Lower leg skin (tissue), 3 donors: ENCODE measurements at regions not wholly inside any gene's neighbourhood (a gene's known extent, or its start where the extent isn't known, plus 50 kb on each side); places are given as distances from the start of the nearest gene placed in this dataset.

Source experiments
- POLR2A ChIP-seq, 2 donors: fragments of 450-650 bp; IDR thresholded peaks; one replicate each; pipeline ENCODE4 v1.6.1; 2016 to 2017; ENCODE audit warnings: antibody characterized with exemption in 2 of 2, mild to moderate bottlenecking in 1 of 2, moderate library complexity in 1 of 2
- TF ChIP-seq, protein P1 (sequence below), 3 donors: fragments of 450-650 bp; IDR thresholded peaks; one replicate each; pipeline ENCODE4 v1.5.1; 2016; ENCODE audit warnings: antibody characterized with exemption in 3 of 3, mild to moderate bottlenecking in 3 of 3, moderate library complexity in 2 of 3

DNA sequence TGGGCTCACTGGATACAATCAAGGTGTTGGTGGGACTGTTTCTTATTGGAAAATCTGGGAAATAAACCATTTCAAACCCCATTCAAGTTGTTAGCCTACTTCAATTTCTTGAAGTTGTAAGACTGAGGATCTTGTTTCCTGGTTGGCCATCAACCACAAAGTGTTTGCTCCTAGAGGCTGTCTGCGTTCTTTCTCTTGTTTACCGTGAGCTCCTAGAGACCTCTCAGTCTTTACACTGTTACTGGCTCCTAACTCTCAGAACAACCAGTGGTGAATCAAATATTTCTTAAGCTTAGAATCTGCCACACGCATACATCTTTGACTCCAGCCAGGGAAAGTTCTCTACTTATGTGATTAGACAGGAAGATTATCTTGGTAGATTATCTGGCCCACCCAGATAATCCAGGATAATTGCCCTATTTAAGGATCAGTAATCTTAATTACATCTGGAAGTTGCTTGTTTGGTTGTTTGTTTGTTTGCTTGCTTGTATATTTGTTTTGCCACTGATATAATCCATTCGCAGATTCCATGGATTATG is 798.7 kb downstream of the IPMK start:
- TF ChIP-seq, protein P1, sequence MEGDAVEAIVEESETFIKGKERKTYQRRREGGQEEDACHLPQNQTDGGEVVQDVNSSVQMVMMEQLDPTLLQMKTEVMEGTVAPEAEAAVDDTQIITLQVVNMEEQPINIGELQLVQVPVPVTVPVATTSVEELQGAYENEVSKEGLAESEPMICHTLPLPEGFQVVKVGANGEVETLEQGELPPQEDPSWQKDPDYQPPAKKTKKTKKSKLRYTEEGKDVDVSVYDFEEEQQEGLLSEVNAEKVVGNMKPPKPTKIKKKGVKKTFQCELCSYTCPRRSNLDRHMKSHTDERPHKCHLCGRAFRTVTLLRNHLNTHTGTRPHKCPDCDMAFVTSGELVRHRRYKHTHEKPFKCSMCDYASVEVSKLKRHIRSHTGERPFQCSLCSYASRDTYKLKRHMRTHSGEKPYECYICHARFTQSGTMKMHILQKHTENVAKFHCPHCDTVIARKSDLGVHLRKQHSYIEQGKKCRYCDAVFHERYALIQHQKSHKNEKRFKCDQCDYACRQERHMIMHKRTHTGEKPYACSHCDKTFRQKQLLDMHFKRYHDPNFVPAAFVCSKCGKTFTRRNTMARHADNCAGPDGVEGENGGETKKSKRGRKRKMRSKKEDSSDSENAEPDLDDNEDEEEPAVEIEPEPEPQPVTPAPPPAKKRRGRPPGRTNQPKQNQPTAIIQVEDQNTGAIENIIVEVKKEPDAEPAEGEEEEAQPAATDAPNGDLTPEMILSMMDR (IDR thresholded peaks at IDR 0.05), result no peak
- TF ChIP-seq POLR2A (IDR thresholded peaks at IDR 0.05), result no peak
